Activated CD8-positive, alpha-beta T cell treated with anti-CD3 and anti-CD28 coated beads, Interleukin-2, amount 10 ng/mL, durations not matched to agents 7 days and 5 days (primary cell): ENCODE measurements at regions not wholly inside any gene's neighbourhood (a gene's known extent, or its start where the extent isn't known, plus 50 kb on each side); places are given as distances from the start of the nearest gene placed in this dataset.
"Not testable (repeated sequence)": the region's sequence is repeated elsewhere in the genome, so short reads cannot be mapped to it uniquely, and the experiment has no call there.

Experiments used
- ATAC-seq: fragments of 150-1000 bp; cut with Tn5 transposase; one replicate; pipeline ENCODE4 v1.10.0; 2021; ENCODE audit warnings: moderate library complexity
- CTCF ChIA-PET: fragments of 350-600 bp; sonication (Branson Sonifier 250); formaldehyde crosslinking; loops from one replicate; lab custom pipeline; 2021; ENCODE audit warnings: antibody characterized with exemption; lab: Charles Lee
- POLR2A ChIA-PET: fragments of 350-600 bp; sonication (Branson Sonifier 250); formaldehyde crosslinking; loops from one replicate; lab custom pipeline; 2021; ENCODE audit warnings: antibody characterized with exemption; lab: Charles Lee
- DNase-seq: peaks from one replicate; pipeline ENCODE4 v3.0.0-alpha.2; 2020
- H3K27ac Mint-ChIP-seq: one replicate; pipeline ENCODE4 v1.8.0; 2021; ENCODE audit warnings: mild to moderate bottlenecking, mixed read lengths
- H3K27me3 Mint-ChIP-seq: one replicate; pipeline ENCODE4 v1.8.0; 2021; ENCODE audit warnings: low read depth, mixed read lengths
- H3K36me3 Mint-ChIP-seq: one replicate; pipeline ENCODE4 v1.8.0; 2021; ENCODE audit warnings: low read depth, mixed read lengths
- H3K4me1 Mint-ChIP-seq: one replicate; pipeline ENCODE4 v1.8.0; 2021; ENCODE audit warnings: low read depth, mixed read lengths
- H3K4me3 Mint-ChIP-seq: one replicate; pipeline ENCODE4 v1.8.0; 2021; ENCODE audit warnings: mild to moderate bottlenecking, mixed read lengths
- H3K9me3 Mint-ChIP-seq: one replicate; pipeline ENCODE4 v1.8.0; 2022; ENCODE audit warnings: mixed read lengths; ENCODE audit not compliant: insufficient read depth

DNA sequence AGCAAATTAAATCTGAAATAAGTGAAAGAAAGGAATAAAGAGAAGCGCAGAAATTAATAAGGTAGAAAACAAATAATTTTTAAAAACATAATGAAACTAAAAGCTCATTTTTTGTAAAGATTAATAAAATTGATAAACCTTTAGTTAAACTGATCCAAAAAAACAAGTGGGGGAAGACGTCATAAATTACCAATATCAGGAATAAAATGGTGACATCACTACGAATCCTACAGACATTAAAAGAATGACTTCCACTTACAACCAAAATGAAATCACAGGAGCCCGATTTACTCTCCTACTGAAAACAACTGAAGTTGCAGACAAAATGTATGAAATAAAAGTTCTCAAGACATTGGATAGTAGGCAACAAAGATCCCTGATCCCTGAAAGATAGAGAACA, 68.1 kb upstream of the IFFO2 start:
- DNase-seq (no peak), ATAC-seq (no peak)
- H3K27me3 Mint-ChIP-seq = peaks cover 27% of the 10 kb centered on the region
- no peaks in the 10 kb centered on the region for H3K9me3 Mint-ChIP-seq
- H3K4me1 Mint-ChIP-seq = no peaks in the 10 kb centered on the region
- ChIA-PET POLR2A (no interaction called here), CTCF (no interaction called here)
- no peak overlapping the region for H3K27ac Mint-ChIP-seq
- H3K36me3 Mint-ChIP-seq = no peaks in the 10 kb centered on the region
- H3K4me3 Mint-ChIP-seq = no peak overlapping the region

DNA sequence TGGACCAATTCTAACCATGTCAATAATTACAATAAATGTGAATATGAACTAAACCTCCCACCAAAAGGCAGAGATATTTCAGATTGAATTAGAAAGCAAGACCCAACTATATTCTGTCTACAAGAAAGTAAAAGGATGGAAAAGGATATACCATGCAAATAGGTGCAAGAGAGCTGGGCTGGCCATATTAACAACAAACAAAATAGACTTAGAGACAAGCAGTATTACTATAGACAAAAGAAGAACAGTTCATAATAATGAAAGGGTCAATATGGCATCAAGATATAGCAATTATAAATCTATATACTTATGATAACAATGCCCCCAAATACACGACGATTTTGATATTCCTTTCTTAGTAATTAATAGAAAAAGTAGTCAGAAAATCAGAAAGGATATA, 67.3 kb upstream of the IFFO2 start:
- H3K27ac Mint-ChIP-seq = no peak overlapping the region
- DNase-seq = no peak
- peaks cover 29% of the 10 kb centered on the region for H3K27me3 Mint-ChIP-seq
- H3K36me3 Mint-ChIP-seq = no peaks in the 10 kb centered on the region
- no peaks in the 10 kb centered on the region for H3K4me1 Mint-ChIP-seq
- CTCF ChIA-PET = no interaction called here
- no peak for ATAC-seq
- no peak overlapping the region for H3K4me3 Mint-ChIP-seq
- H3K9me3 Mint-ChIP-seq = no peaks in the 10 kb centered on the region
- POLR2A ChIA-PET = no interaction called here

DNA sequence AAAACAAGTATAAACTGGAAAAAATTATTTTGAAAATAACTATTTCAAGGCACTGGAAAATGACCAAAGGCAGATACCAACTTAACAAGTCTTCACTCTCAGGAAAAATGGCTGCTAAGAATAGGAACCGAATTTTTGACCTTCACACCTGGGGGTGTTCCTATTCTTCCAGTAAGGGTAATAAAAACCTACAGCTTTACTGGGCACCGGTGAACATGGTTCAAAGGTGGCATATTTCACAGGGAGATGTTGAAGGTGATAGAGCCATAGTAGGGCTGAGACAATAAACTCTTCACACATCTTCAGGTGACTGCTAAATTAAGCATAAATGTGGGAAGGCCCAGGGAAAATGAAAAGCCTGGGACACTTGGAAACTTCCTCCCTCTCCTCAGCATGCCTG, 65.4 kb upstream of the IFFO2 start:
- Mint-ChIP-seq H3K36me3 (no peaks in the 10 kb centered on the region), H3K4me3 (no peak overlapping the region), H3K4me1 (no peaks in the 10 kb centered on the region), H3K27me3 (peaks cover 24% of the 10 kb centered on the region), H3K27ac (no peak overlapping the region), H3K9me3 (no peaks in the 10 kb centered on the region)
- CTCF ChIA-PET = no interaction called here
- ATAC-seq (no peak), DNase-seq (no peak)
- POLR2A ChIA-PET = no interaction called here

DNA sequence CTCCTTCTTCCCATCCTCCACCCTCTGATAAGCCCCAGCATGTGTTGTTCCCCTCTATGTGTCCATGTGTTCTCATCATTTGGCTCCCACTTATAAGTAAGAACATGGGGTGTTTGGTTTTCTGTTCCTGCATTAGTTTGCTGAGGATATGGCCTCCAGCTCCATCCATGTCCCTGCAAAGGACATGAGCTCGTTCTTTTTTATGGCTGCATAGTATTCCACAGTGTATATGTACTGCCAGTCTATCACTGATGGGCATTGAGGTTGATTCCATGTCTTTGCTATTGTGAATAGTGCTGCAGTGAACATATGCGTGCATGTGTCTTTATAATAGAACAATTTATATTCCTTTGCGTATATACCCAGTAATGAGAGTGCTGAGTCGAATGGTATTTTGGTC, 62.8 kb upstream of the IFFO2 start:
- not testable (repeated sequence) for H3K9me3 Mint-ChIP-seq, H3K27ac Mint-ChIP-seq, H3K4me3 Mint-ChIP-seq, H3K4me1 Mint-ChIP-seq, H3K36me3 Mint-ChIP-seq, DNase-seq, ATAC-seq
- ChIA-PET CTCF (interaction anchor here (1.1 kb wide), 1 partner anchor 117 kb away, joined by 4 read pairs; the partner anchor contains the start of gene ALDH4A1), POLR2A (interaction anchor here (0.7 kb wide), 1 partner anchor 109 kb away, joined by 3 read pairs; no protein-coding TSS in a partner anchor)
- H3K27me3 Mint-ChIP-seq = peaks cover 22% of the 10 kb centered on the region

DNA sequence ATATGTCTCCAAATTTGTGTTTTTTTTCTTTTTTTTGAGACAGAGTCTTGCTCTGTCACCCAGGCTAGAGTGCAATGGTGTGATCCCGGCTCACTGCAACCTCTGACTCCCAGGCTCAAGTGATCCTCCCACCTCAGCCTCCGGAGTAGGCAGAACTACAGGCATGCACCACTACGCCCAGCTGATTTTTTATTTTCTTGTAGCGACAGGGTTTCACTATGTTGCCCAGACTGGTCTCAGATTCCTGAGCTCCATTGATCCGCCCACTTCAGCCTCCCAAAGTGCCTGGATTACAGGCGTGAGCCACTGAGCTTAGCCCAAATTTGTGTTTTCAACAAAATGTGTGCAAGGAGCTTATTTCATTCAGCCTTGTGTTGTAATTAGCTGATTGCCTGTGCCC, 59.0 kb upstream of the IFFO2 start:
- POLR2A ChIA-PET = no interaction called here
- peaks cover 15% of the 10 kb centered on the region for H3K4me1 Mint-ChIP-seq

DNA sequence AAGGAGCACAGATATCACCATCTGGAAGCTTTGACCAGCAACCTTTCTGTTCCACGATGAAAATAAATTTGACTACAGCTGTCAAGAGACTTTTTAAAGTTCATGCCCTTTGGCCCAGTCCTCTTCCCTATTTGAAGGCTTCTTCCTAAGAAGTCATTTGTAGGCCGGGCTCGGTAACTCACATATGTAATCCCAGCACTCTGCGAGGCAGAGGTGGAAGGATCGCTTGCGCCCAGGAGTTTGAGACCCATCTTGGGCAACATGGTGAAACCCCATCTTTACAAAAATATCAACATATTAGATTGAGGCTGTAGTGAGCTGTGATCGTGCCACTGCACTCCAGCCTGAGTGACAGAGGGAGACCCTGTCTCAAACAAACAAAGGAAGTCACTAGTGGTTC, 58.3 kb upstream of the IFFO2 start:
- Mint-ChIP-seq H3K4me1 (peaks cover 22% of the 10 kb centered on the region), H3K27ac (no peak overlapping the region)
- CTCF ChIA-PET = no interaction called here

More for the DNA sequence above, 59.0 kb upstream of the IFFO2 start:
- H3K36me3 Mint-ChIP-seq = no peaks in the 10 kb centered on the region
- CTCF ChIA-PET = no interaction called here
- H3K27ac Mint-ChIP-seq = no peak overlapping the region
- ATAC-seq (no peak), DNase-seq (no peak)
- no peaks in the 10 kb centered on the region for H3K9me3 Mint-ChIP-seq
- H3K27me3 Mint-ChIP-seq = peaks cover 15% of the 10 kb centered on the region
- H3K4me3 Mint-ChIP-seq = no peak overlapping the region

DNA sequence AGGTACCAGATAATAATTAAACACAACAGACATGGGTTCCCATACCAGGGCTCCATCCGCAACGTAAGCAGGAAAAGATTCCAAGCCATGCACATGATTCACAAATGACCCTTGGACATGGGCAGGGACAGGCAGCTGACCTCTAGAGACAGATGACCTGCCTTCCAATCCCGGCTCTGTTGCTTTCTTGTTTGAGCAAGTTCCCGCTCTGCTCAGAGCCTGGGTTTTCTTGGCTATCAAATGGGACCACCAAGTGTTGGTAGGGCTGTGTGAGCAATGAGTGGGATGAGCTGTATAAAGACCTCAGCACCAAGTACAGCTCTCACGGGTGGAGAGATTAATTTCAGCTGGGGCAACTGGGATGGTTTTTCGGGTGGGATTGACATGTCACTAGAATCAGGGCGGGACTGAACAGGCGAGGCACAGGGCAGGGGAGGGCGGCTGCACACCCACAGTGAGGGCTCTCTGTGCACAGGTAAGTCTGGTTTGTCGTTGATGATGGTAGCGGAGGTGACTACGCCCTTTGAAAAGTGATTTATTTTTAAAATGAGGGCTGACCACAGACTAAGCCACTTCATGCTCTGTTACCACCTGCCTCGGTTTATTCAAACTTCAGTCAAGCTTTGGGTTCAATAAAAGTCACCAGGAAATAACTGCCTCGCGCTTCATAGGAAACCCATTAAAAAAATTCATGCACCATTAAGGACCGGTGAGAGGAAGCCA, 57.5 kb upstream of the IFFO2 start:
- H3K27ac Mint-ChIP-seq = no peak overlapping the region
- CTCF ChIA-PET = no interaction called here
- no peak for ATAC-seq
- H3K4me1 Mint-ChIP-seq = peaks cover 28% of the 10 kb centered on the region
- H3K4me3 Mint-ChIP-seq = no peak overlapping the region
- H3K27me3 Mint-ChIP-seq = peaks cover 7% of the 10 kb centered on the region
- POLR2A ChIA-PET = no interaction called here
- DNase-seq = no peak
- no peaks in the 10 kb centered on the region for H3K36me3 Mint-ChIP-seq
- H3K9me3 Mint-ChIP-seq = no peaks in the 10 kb centered on the region

More for the DNA sequence above, 58.3 kb upstream of the IFFO2 start:
- Mint-ChIP-seq H3K9me3 (no peaks in the 10 kb centered on the region), H3K27me3 (peaks cover 14% of the 10 kb centered on the region), H3K4me3 (no peak overlapping the region), H3K36me3 (no peaks in the 10 kb centered on the region)
- DNase-seq = no peak
- POLR2A ChIA-PET = no interaction called here
- ATAC-seq = no peak

DNA sequence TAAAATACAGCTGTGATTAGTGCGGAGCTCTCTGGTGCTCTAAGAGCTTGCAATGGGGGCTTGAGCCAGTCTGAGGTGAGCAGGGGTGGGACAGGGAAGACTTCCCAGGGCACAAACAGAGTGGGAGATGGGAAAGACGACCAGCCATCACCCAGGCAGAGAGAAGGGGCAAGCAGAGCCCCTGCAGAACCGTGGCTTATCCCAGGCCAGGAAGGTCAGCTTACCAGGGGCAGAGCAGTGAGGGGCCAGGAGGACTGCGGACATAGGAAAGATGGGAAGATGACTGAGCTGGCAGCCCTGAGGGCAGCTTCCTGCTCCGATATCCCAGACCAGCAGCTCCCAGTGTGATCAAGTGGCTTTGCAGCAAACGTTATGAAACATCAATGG, 55.4 kb upstream of the IFFO2 start:
- Mint-ChIP-seq H3K27me3 (peaks cover 3% of the 10 kb centered on the region), H3K4me1 (peaks cover 28% of the 10 kb centered on the region), H3K36me3 (no peaks in the 10 kb centered on the region), H3K27ac (no peak overlapping the region), H3K4me3 (no peak overlapping the region), H3K9me3 (no peaks in the 10 kb centered on the region)
- ChIA-PET POLR2A (interaction anchor here (1.1 to 3.1 kb wide), 2 partner anchors 11 to 84 kb away, joined by 3 to 11 read pairs; no protein-coding TSS in a partner anchor), CTCF (interaction anchor here (1.4 to 1.6 kb wide), 3 partner anchors 90 to 128 kb away, joined by 4 to 8 read pairs (median 4); no protein-coding TSS in a partner anchor)
- ATAC-seq = no peak
- DNase-seq = no peak

DNA sequence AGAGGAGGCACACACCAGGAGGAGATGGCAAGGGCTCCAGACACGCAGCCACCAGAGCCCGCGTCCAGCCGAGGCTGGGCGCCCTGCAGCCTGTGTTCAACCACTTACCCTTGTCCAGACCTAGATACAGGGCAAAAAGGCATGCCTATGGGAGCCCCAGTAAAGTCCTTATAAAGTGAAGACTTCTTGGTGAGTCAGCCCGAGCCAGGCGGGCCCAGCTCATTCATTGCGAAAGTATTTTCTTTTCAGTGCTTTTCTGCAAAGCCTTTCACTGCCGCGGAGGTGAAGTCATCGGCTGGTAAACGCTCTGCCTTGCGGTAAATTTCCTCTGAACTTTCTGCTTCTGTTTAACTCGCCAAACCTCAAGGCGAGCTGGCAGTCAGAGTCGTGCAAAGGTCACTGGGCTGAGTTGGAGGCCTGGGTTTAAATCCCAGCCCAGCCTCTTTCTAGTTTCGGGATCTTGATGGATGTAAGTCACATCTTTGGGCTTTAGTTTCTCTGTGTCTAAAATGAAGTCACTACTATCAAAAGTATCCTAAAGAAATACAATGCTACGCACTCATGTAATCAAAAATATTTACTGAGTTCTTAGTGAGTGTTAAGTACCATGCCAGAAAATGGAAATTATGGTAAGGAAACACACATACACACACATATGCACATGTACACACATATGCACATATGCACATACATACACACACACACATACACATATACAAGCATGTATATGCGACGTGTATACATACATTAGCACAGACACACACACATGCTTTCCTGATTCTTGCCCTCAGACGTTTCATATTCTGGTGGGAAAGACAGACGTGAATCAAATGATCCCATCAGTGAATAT, 54.7 kb upstream of the IFFO2 start:
- Mint-ChIP-seq H3K9me3 (no peaks in the 10 kb centered on the region), H3K27ac (peak overlapping the region; percentile 44), H3K36me3 (no peaks in the 10 kb centered on the region), H3K4me1 (peaks cover 28% of the 10 kb centered on the region), H3K27me3 (peaks cover 4% of the 10 kb centered on the region), H3K4me3 (no peak overlapping the region)
- DNase-seq (peak; percentile 87), ATAC-seq (peak; percentile 98)
- ChIA-PET POLR2A (interaction anchor here (1.1 to 3.1 kb wide), 2 partner anchors 11 to 84 kb away, joined by 3 to 11 read pairs; no protein-coding TSS in a partner anchor), CTCF (interaction anchor here (1.1 to 2.3 kb wide), 5 partner anchors 90 to 127 kb away, joined by 3 to 11 read pairs (median 4); partner anchors contain the start of gene ALDH4A1)

DNA sequence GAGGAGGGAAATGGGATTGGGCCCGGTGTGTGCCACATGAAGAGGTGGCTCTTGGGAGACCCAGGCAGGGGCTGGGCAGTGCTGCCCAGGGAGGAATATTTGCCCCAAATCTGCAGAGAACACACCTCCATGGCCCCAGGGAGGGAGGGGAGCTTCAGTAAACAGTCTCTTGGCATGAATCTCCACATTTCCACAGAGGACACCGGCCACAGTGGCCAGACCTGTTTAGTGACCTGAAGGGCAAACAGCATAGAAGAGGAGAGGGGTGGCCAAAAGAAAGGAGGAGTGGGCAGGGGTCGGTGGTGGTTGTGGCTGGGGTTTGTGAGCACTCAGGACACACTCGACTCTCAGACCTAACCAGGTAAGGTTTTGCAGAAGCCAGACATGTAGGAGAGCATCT, 54.0 kb upstream of the IFFO2 start:
- H3K27me3 Mint-ChIP-seq = peaks cover 7% of the 10 kb centered on the region
- H3K9me3 Mint-ChIP-seq = no peaks in the 10 kb centered on the region
- peak overlapping the region; percentile 44 for H3K27ac Mint-ChIP-seq
- no peaks in the 10 kb centered on the region for H3K36me3 Mint-ChIP-seq
- CTCF ChIA-PET = interaction anchor here (1.1 to 2.3 kb wide), 5 partner anchors 89 to 126 kb away, joined by 3 to 11 read pairs (median 4); partner anchors contain the start of gene ALDH4A1
- no peak for ATAC-seq
- peaks cover 28% of the 10 kb centered on the region for H3K4me1 Mint-ChIP-seq
- POLR2A ChIA-PET = interaction anchor here (1.1 to 3.1 kb wide), 2 partner anchors 10 to 83 kb away, joined by 3 to 11 read pairs; no protein-coding TSS in a partner anchor
- DNase-seq = no peak
- H3K4me3 Mint-ChIP-seq = no peak overlapping the region

DNA sequence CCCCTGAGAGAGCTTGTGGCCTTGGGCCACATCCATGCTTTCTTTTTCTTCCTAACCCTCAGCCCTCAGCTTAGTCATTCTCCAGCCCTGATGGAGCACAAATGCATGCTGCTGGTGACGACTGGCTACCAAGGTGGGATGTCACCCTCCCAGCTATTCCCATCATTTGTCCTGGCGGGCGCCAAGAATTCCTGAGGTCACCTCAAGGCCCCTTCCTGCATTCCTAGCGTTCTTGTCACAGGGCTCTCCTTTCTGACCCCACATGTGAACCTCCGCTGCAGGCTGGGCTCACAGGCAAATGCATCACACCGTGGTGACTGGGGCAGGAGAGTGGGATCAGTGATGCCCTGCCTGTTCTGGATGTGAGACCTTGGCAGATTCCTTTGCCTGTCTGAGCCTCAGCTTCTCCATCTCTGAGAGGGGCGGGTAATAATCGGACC, 53.4 kb upstream of the IFFO2 start:
- POLR2A ChIA-PET = interaction anchor here (0.6 to 3.1 kb wide), 2 partner anchors 82 to 587 kb away, joined by 3 to 11 read pairs; a partner anchor contains a TSS
- H3K4me1 Mint-ChIP-seq = peaks cover 28% of the 10 kb centered on the region

More for the DNA sequence above, 53.4 kb upstream of the IFFO2 start:
- ATAC-seq (no peak), DNase-seq (no peak)
- CTCF ChIA-PET = interaction anchor here (0.6 to 2.3 kb wide), 2 partner anchors 103 to 126 kb away, joined by 3 to 11 read pairs; no protein-coding TSS in a partner anchor
- no peaks in the 10 kb centered on the region for H3K36me3 Mint-ChIP-seq
- H3K27ac Mint-ChIP-seq = no peak overlapping the region
- H3K27me3 Mint-ChIP-seq = peaks cover 7% of the 10 kb centered on the region
- no peaks in the 10 kb centered on the region for H3K9me3 Mint-ChIP-seq
- no peak overlapping the region for H3K4me3 Mint-ChIP-seq
